ENCODE measurements at regions not wholly inside any gene's neighbourhood (a gene's known extent, or its start where the extent isn't known, plus 50 kb on each side); places are given as distances from the start of the nearest gene placed in this dataset.

GRCh38 chr5:156251076-156251475 is 75.9 kb upstream of the SGCD start:
- TF ChIP-seq CTCF (conservative IDR thresholded peaks at IDR 0.05) (no peak), EZH2 (IDR thresholded peaks at IDR 0.05; ENCODE audit: low read depth) (no peak)

All from PC-9 (cell line).